ENCODE measurements at regions not wholly inside any gene's neighbourhood (a gene's known extent, or its start where the extent isn't known, plus 50 kb on each side); places are given as distances from the start of the nearest gene placed in this dataset.

DNA sequence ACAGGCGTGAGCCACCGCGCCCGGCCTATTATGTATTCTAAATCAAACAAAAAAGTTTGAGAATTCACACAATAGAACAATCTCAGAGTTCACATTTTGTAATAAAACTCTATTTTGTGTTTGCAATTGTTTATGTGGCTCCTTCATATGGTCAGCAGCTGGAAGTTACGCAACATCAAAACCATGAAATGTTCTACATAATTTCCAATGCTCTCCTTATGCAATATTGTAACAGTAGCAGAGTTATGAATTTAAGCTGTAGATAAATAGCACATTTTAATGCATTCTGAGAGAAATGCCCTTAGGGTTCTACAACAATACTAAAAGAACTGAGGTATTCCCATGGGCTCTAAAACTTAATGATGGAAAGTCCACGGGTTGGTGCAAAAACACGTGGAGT is 62.3 kb upstream of the COL11A1 start:
- TF ChIP-seq, protein P1, sequence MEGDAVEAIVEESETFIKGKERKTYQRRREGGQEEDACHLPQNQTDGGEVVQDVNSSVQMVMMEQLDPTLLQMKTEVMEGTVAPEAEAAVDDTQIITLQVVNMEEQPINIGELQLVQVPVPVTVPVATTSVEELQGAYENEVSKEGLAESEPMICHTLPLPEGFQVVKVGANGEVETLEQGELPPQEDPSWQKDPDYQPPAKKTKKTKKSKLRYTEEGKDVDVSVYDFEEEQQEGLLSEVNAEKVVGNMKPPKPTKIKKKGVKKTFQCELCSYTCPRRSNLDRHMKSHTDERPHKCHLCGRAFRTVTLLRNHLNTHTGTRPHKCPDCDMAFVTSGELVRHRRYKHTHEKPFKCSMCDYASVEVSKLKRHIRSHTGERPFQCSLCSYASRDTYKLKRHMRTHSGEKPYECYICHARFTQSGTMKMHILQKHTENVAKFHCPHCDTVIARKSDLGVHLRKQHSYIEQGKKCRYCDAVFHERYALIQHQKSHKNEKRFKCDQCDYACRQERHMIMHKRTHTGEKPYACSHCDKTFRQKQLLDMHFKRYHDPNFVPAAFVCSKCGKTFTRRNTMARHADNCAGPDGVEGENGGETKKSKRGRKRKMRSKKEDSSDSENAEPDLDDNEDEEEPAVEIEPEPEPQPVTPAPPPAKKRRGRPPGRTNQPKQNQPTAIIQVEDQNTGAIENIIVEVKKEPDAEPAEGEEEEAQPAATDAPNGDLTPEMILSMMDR (IDR thresholded peaks at IDR 0.05) = no peak
- no peak for TF ChIP-seq POLR2A (IDR thresholded peaks at IDR 0.05)

All from tibial nerve (tissue), 3 donors.